IPS DF 4.7 (cell line): ENCODE measurements at regions not wholly inside any gene's neighbourhood (a gene's known extent, or its start where the extent isn't known, plus 50 kb on each side); places are given as distances from the start of the nearest gene placed in this dataset.

Experiments
- DNase-seq: peaks from one replicate; pipeline ENCODE4 v3.0.0-alpha.2; 2013; ENCODE audit warnings: low spot score; ENCODE audit errors: extremely low read depth

- no peak for DNase-seq
Measured at GRCh38 chr12:13307143-13307816, 110.8 kb downstream of the EMP1 start.

GRCh38 chr12:13304924-13305323 is 108.4 kb downstream of the EMP1 start:
- no peak for DNase-seq

- DNase-seq = no peak
Measured at GRCh38 chr12:13299457-13299856, 102.9 kb downstream of the EMP1 start.

GRCh38 chr12:13293096-13293495 is 96.6 kb downstream of the EMP1 start:
- no peak for DNase-seq

- no peak for DNase-seq
Measured at GRCh38 chr12:13289653-13290289, 93.2 kb downstream of the EMP1 start.

- DNase-seq = no peak
Measured at GRCh38 chr12:13288937-13289652, 92.6 kb downstream of the EMP1 start.

- no peak for DNase-seq
Measured at GRCh38 chr12:13288501-13288900, 92.0 kb downstream of the EMP1 start.

- DNase-seq = no peak
Measured at GRCh38 chr12:13283867-13284266, 87.3 kb downstream of the EMP1 start.

GRCh38 chr12:13282861-13283260 is 86.3 kb downstream of the EMP1 start:
- DNase-seq = no peak

- no peak for DNase-seq
Measured at GRCh38 chr12:13278249-13278787, 81.8 kb downstream of the EMP1 start.

- DNase-seq = no peak
Measured at GRCh38 chr12:13277293-13277692, 80.8 kb downstream of the EMP1 start.

GRCh38 chr12:13275241-13276085 is 78.9 kb downstream of the EMP1 start:
- DNase-seq = no peak

GRCh38 chr12:13273850-13274249 is 77.3 kb downstream of the EMP1 start:
- no peak for DNase-seq

GRCh38 chr12:13273097-13273496 is 76.6 kb downstream of the EMP1 start:
- no peak for DNase-seq

GRCh38 chr12:13270817-13271216 is 74.3 kb downstream of the EMP1 start:
- DNase-seq = no peak
